Naive B cell (primary cell): ENCODE measurements at regions not wholly inside any gene's neighbourhood (a gene's known extent, or its start where the extent isn't known, plus 50 kb on each side); places are given as distances from the start of the nearest gene placed in this dataset.
A peak's percentile ranks its signal among the peaks of the same experiment; 100 is the strongest.
"Not testable (repeated sequence)": the region's sequence is repeated elsewhere in the genome, so short reads cannot be mapped to it uniquely, and the experiment has no call there.

Source experiments
- ATAC-seq, 2 donors: fragments of 150-1000 bp; cut with Tn5 transposase; 2 replicates each; pipeline ENCODE4 v1.10.0; 2021; ENCODE audit warnings: low read depth in 2 of 2, mild to moderate bottlenecking in 2 of 2, moderate library complexity in 2 of 2
- DNase-seq: peaks from one replicate; pipeline ENCODE4 v3.0.0; 2022
- H3K27ac Mint-ChIP-seq, 6 donors: one replicate each; pipeline ENCODE4 v1.8.0; 2020 to 2022; ENCODE audit warnings: mild to moderate bottlenecking in 6 of 6, mixed read lengths in 6 of 6, moderate library complexity in 5 of 6, inconsistent platforms in 2 of 6
- H3K27me3 Mint-ChIP-seq, 3 donors: one replicate each; pipeline ENCODE4 v1.8.0; 2021 to 2022; ENCODE audit warnings: mixed read lengths in 3 of 3, mild to moderate bottlenecking in 1 of 3
- H3K36me3 Mint-ChIP-seq, 2 donors: one replicate each; pipeline ENCODE4 v1.8.0; 2020 to 2022; ENCODE audit warnings: mixed read lengths in 2 of 2, inconsistent platforms in 1 of 2, mild to moderate bottlenecking in 1 of 2
- H3K4me1 Mint-ChIP-seq, 3 donors: one replicate each; pipeline ENCODE4 v1.8.0; 2020 to 2022; ENCODE audit warnings: mixed read lengths in 3 of 3, inconsistent platforms in 1 of 3, mild to moderate bottlenecking in 1 of 3, moderate library complexity in 1 of 3
- H3K4me3 Mint-ChIP-seq, 8 donors: one replicate each; pipeline ENCODE4 v1.8.0; 2020 to 2022; ENCODE audit warnings: mild to moderate bottlenecking in 8 of 8, mixed read lengths in 8 of 8, moderate library complexity in 8 of 8, inconsistent platforms in 2 of 8
- H3K9me3 Mint-ChIP-seq, 7 donors: one replicate each; pipeline ENCODE4 v1.8.0; 2020 to 2022; ENCODE audit warnings: mixed read lengths in 7 of 7, mild to moderate bottlenecking in 5 of 7, inconsistent platforms in 2 of 7, moderate library complexity in 1 of 7

DNA sequence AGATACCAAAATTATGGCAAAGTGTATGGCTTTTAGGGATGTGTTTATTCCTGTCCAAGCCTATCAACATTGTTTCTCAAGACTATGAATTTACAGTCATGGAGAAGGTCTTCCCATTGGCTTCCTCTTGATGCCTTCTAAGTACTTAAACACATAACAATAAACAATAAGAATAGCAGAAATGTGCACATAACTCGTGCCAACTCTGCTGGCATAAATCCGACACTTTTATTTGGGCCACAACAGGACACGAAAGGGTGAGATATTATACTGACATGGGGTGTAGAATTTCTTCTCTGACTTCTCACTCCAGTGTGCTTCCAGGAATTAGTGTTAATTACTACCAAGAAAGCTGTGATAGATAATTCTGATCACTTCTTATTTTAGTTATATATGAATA is 695.9 kb upstream of the SLC35B3 start:
- no peaks in the 10 kb centered on the region for H3K36me3 Mint-ChIP-seq
- no peak overlapping the region for H3K27ac Mint-ChIP-seq
- DNase-seq: no peak
- ATAC-seq: no peak
- H3K27me3 Mint-ChIP-seq: no peaks in the 10 kb centered on the region
- H3K4me1 Mint-ChIP-seq: no peaks in the 10 kb centered on the region
- H3K9me3 Mint-ChIP-seq: peaks cover 0 to 5% (median 1%) of the 10 kb centered on the region in 7 donors
- no peak overlapping the region for H3K4me3 Mint-ChIP-seq

DNA sequence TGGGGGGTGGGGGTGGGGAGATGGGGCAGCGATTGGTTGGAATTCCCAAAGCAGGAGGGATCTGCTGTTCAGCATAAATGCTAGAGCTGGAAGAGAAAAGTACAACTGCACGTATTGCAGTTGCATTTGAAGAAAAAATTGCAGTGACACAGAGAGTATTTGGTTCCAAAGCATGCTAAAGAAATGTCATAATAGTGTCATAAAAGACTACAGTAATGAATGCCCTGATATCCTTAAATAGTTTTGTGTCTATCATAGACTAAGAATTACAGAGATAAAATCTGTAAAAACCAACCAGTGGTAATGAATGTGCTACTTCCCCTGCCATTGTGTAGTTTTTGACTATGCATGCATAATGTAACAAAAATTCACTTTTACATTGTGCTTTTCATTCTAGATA is 693.6 kb upstream of the SLC35B3 start:
- no peaks in the 10 kb centered on the region for H3K27me3 Mint-ChIP-seq
- no peak overlapping the region for H3K4me3 Mint-ChIP-seq
- ATAC-seq: no peak
- no peak for DNase-seq
- H3K27ac Mint-ChIP-seq: no peak overlapping the region
- no peaks in the 10 kb centered on the region for H3K4me1 Mint-ChIP-seq
- H3K9me3 Mint-ChIP-seq: peaks cover 0 to 9% (median 3%) of the 10 kb centered on the region in 7 donors
- H3K36me3 Mint-ChIP-seq: no peaks in the 10 kb centered on the region

DNA sequence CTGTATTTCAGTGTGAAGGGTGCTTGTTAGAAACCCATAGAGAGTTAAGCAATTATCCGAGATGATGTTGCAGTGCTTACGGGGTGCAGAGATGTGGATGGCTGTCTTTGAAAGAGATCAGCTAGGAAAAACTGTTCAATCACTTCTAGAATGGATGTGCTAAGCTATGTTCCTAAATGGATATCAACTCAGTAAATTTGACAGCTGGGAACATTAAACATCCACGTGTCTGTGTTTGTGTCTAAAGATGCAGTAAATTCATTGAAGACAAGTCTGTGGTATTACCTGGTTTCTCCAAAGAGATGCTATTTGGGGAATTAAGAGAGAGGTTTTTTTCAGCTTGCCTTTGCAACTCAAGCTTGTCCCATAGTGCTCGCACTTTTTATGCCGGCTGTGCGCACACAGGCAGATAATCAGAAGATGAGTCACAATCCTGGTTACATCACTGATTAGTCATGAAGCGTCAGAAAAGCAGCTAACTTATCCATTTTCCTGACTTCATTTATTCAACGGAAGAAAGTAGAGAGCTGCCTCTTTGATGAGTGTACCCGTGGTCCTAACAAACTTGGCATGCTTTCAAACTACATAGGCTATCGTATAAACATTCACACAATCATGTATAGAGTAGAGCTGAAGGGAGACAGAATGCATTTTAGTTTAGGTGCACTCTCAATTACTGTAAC is 691.7 kb upstream of the SLC35B3 start:
- ATAC-seq (no peak), DNase-seq (no peak)
- Mint-ChIP-seq H3K27ac (no peak overlapping the region), H3K4me3 (no peak overlapping the region), H3K27me3 (no peaks in the 10 kb centered on the region), H3K9me3 (peaks cover 0 to 9% (median 5%) of the 10 kb centered on the region in 7 donors), H3K4me1 (no peaks in the 10 kb centered on the region), H3K36me3 (no peaks in the 10 kb centered on the region)

DNA sequence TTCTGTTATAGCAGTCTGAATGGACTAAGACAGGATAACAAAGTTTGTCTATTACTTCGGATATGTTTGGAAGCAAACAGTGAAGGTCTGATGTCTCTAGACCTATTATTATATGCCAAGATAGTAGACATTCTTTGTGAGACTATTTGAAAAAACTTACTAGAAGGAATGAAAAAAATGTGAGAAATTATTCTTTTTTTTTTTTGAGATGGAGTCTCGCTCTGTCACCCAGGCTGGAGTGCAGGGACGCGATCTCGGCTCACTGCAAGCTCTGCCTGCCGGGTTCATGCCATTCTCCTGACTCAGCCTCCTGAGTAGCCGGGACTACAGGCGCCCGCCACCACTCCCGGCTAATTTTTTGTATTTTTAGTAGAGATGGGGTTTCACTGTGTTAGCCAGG is 690.7 kb upstream of the SLC35B3 start:
- DNase-seq, H3K4me1 Mint-ChIP-seq, H3K9me3 Mint-ChIP-seq, H3K27ac Mint-ChIP-seq, H3K36me3 Mint-ChIP-seq, ATAC-seq, H3K4me3 Mint-ChIP-seq, H3K27me3 Mint-ChIP-seq: not testable (repeated sequence)

DNA sequence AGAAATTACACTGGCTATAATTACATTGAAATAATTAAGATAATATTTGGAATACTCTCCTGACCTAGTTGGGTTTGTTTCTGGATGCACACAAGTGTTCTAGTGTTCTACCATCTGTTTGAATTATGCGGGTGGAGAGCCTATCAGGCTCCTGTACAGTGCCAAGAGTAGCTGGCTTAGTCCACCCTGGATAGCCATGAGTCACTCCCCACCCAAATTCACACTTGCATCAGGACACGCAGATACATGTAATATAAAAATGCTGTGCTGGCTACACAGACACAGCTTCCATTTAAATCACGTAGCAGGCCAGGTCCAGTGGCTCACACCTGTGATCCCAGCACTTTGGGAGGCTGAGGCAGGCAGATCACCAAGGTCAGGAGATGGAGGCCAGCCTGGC is 686.2 kb upstream of the SLC35B3 start:
- no peaks in the 10 kb centered on the region for H3K4me1 Mint-ChIP-seq

DNA sequence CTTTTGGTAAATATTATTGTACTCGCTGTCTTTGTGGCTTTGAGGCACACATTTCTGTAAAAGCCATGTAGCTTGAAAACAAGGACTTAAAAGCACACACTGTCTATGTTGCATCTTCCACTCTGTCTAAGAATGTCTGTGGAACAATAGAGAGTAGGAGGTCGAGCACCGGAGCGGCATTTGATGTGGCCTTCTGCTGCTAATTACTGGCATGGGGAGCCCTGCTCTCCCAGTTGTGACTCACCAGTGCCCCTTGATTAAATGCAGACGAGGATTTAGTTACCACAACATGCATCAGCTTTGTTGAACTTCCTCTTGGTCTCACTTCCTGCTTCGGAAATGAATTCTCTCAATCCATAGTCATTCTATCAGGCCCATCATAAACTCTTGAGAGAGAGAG is 680.7 kb upstream of the SLC35B3 start:
- ATAC-seq (no peak), DNase-seq (no peak)
- Mint-ChIP-seq H3K9me3 (peaks cover 0 to 4% (median 0%) of the 10 kb centered on the region in 7 donors), H3K27ac (no peak overlapping the region), H3K4me1 (no peaks in the 10 kb centered on the region), H3K4me3 (no peak overlapping the region), H3K36me3 (no peaks in the 10 kb centered on the region), H3K27me3 (no peaks in the 10 kb centered on the region)

More for the DNA sequence above, 686.2 kb upstream of the SLC35B3 start:
- Mint-ChIP-seq H3K27me3 (no peaks in the 10 kb centered on the region), H3K9me3 (peaks cover 0 to 9% (median 4%) of the 10 kb centered on the region in 7 donors), H3K4me3 (no peak overlapping the region), H3K27ac (no peak overlapping the region), H3K36me3 (no peaks in the 10 kb centered on the region)
- DNase-seq (no peak), ATAC-seq (no peak)

DNA sequence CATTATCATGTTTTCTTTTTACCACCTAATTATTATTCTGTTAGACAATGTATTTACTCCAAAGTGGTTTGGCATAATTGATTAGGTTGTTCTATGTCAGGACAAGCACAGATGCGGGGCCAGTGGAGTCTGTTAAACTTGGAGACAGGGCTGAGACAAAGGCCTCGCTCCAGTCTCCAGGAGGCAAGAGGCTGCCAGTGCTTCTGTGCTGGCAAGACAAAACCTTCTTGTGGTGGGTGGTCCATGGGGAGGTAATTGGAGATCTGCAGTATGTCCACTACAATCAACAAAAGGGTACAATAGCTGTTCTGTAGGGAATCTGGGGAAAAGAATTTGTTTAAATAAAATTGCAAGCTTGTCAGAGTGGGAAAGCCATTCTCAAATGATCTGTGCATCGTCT is 677.2 kb upstream of the SLC35B3 start:
- H3K9me3 Mint-ChIP-seq: peaks cover 0 to 4% (median 0%) of the 10 kb centered on the region in 7 donors

DNA sequence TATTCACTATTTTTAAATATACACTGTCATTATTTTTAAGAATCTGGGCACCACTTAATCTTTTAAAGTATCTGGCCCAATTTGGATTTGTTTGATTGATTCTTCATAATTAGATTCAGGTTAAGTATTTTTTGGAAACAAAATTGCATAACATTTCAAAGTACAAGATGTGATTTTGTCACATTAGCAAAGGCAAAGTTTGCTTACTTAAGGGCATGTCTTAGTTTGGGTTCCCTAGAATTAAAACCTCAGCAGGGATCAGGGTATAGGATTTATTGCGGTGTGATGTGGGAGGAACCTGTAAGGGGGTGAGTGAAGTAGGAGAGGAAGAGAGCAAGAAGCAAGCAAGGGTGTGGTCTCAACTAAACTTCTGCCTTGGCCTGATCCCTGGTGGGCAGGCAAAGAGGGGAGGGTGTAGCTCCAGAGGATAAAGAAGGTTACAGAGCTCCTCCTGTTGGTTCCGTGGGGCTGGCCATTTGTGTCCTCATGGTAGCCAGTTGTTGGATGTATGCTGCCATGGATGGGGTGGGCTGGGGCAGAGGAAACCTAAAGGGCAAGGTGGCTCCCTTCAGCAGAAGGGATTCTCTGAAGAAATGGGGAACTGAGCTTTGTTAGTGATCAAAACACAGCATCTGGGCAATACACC is 668.7 kb upstream of the SLC35B3 start:
- Mint-ChIP-seq H3K27ac (no peak overlapping the region), H3K36me3 (no peaks in the 10 kb centered on the region), H3K4me3 (no peak overlapping the region), H3K4me1 (no peaks in the 10 kb centered on the region), H3K9me3 (peaks cover 2 to 7% (median 3%) of the 10 kb centered on the region in 7 donors), H3K27me3 (no peaks in the 10 kb centered on the region)
- DNase-seq (no peak), ATAC-seq (no peak)

More for the DNA sequence above, 677.2 kb upstream of the SLC35B3 start:
- Mint-ChIP-seq H3K27ac (no peak overlapping the region), H3K27me3 (no peaks in the 10 kb centered on the region), H3K4me3 (no peak overlapping the region), H3K36me3 (no peaks in the 10 kb centered on the region), H3K4me1 (no peaks in the 10 kb centered on the region)
- ATAC-seq (no peak), DNase-seq (no peak)

DNA sequence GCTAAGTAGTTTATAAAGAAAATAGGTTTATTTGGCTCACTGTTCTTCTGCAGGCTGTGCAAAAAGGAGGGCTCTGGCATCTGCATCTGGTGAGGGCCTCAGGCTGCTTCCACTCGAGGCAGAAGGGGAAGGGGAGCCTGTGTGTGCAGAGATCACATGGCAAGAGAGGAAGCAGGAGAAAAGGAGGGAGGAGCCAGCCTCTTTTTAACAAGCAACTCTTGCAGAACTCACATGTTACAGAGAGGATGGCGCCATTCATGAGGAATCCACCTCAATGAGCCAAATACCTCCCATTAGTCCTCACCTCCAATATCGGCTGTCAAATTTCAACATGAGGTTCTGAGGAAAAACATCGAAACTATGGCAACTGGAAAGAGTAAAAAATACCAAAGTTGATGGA is 666.6 kb upstream of the SLC35B3 start:
- ATAC-seq: no peak
- no peak overlapping the region for H3K27ac Mint-ChIP-seq
- DNase-seq: no peak
- H3K27me3 Mint-ChIP-seq: no peaks in the 10 kb centered on the region
- no peaks in the 10 kb centered on the region for H3K36me3 Mint-ChIP-seq
- no peaks in the 10 kb centered on the region for H3K4me1 Mint-ChIP-seq
- H3K9me3 Mint-ChIP-seq: peaks cover 2 to 7% (median 3%) of the 10 kb centered on the region in 7 donors
- no peak overlapping the region for H3K4me3 Mint-ChIP-seq

DNA sequence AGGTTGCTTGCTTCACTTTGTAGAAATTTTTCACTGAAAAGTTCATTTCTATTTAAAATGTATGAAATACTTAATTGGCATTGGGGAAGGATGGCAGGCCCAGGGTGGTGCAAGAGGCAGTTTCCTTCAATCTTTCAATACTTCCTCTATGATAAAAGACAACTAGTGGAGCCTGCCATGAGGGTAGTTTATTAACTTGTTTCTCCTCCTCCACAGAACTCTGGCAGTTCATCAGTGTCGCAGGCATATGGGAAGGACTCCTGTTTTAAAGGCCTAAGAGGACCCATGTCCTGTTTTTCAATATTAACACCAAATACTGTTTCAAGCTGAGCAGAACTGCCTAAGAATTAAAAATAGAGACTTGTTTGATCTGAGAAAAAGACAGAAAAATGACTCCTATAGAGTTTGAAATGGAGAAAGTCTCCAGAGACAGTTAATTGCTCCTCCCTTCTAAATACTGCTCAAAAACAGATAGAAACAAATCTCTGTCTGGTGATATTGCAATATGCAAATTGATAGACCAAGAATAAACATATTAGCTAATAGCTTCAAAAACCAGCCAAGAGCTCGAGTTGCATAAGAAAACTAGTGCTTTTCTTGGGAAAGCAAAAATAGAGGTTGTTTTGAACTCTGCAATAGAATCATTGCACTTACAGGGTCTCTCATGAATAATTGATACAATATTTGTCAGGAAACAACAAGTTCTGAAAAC is 665.7 kb upstream of the SLC35B3 start:
- Mint-ChIP-seq H3K9me3 (peaks cover 2 to 7% (median 3%) of the 10 kb centered on the region in 7 donors), H3K36me3 (no peaks in the 10 kb centered on the region), H3K27ac (peak overlapping the region in 1 of 6 donors; percentile 7), H3K4me3 (no peak overlapping the region), H3K27me3 (no peaks in the 10 kb centered on the region), H3K4me1 (no peaks in the 10 kb centered on the region)
- DNase-seq (no peak), ATAC-seq (no peak)

DNA sequence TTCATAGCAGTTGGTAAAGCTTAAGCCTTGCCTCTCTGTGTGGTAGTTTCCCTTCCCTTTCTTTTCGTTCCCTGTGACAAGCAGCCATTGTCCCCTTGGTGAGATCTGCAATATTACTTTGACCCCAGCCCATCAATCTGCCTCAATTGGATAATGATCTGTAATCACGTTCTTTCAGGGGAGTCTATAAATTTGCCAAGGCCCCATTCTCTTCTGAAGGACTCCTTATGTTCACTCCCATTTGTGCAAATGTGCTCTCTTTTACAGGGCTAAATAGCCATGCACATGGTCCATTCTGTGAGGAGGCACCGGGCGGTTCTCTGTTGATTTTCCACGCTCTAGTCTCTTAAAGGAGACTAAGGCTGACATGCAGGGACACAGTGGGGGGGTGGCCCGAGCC is 660.4 kb upstream of the SLC35B3 start:
- Mint-ChIP-seq H3K36me3 (no peaks in the 10 kb centered on the region), H3K4me3 (no peak overlapping the region), H3K4me1 (no peaks in the 10 kb centered on the region), H3K27ac (no peak overlapping the region), H3K27me3 (no peaks in the 10 kb centered on the region), H3K9me3 (peaks cover 0 to 5% (median 2%) of the 10 kb centered on the region in 7 donors)
- ATAC-seq: no peak
- DNase-seq: no peak

DNA sequence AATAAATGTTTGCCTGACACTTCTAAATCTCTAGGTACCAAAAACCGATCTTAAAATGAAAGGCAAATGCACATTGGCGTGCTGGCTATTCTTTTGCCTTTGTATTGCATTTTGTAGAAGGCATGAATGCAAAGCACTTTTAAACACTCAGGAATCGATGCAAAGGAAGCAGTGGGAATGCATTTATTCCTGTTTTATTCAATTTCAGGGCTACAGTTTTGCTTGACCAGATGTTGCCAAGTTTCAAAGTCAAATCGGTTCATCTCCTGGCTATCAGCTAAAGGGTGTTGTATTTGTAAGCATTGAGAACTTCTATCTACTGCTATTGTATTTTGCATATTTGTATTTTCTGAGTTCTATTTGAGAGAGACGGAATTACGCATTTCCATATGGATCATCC is 659.8 kb upstream of the SLC35B3 start:
- H3K4me1 Mint-ChIP-seq: no peaks in the 10 kb centered on the region
- H3K9me3 Mint-ChIP-seq: no peaks in the 10 kb centered on the region
- ATAC-seq (no peak), DNase-seq (no peak)
- no peaks in the 10 kb centered on the region for H3K36me3 Mint-ChIP-seq
- no peak overlapping the region for H3K4me3 Mint-ChIP-seq
- no peaks in the 10 kb centered on the region for H3K27me3 Mint-ChIP-seq
- no peak overlapping the region for H3K27ac Mint-ChIP-seq

DNA sequence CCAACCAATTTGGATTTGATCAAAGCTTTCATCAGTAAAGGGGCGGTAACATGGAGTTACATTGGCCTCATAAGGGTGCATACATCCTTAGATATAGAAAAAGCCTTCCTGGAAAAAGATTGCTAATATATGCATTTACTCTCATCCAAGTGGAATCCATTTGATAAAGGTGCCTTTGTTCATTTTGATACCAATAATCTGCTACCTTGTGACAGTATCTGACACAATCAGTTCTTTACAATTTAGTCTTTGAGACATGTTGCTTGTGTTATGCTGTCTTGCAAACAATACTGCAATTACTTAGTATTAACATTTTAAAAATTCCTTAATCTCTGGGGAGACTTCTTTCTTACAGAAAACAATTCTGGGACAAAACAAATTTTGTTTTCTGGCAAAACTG is 654.4 kb upstream of the SLC35B3 start:
- Mint-ChIP-seq H3K4me3 (no peak overlapping the region), H3K27me3 (no peaks in the 10 kb centered on the region), H3K27ac (no peak overlapping the region), H3K4me1 (no peaks in the 10 kb centered on the region), H3K9me3 (peaks cover 0 to 4% (median 0%) of the 10 kb centered on the region in 7 donors), H3K36me3 (no peaks in the 10 kb centered on the region)
- DNase-seq (no peak), ATAC-seq (no peak)

DNA sequence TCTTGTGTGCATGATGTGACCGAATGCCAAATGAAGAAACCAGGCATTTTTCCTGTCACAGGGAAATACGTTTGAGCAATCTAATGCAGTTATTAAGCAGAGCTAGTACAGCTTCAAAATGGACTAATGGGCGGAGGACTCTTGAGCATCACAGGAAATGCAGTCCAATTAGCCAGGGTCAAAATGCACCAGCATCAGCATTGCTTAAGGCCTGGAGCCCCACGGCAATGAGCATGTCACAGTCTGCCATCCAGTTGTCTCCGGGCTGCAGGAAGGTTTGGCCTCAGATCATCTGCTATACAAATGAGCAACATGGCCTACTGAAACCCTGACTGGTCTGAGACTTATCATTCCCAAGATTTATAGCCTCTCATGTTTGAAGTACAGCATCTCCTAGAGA is 652.1 kb upstream of the SLC35B3 start:
- Mint-ChIP-seq H3K36me3 (no peaks in the 10 kb centered on the region), H3K27me3 (no peaks in the 10 kb centered on the region), H3K27ac (no peak overlapping the region), H3K4me3 (no peak overlapping the region), H3K4me1 (no peaks in the 10 kb centered on the region), H3K9me3 (peaks cover 0 to 4% (median 0%) of the 10 kb centered on the region in 7 donors)
- no peak for DNase-seq
- ATAC-seq: no peak
